IPS DF 6.9 (cell line): ENCODE measurements at regions not wholly inside any gene's neighbourhood (a gene's known extent, or its start where the extent isn't known, plus 50 kb on each side); places are given as distances from the start of the nearest gene placed in this dataset.

ENCODE experiments used
- DNase-seq: peaks from one replicate; pipeline ENCODE4 v3.0.0-alpha.2; 2013; ENCODE audit warnings: low read depth, low spot score
- H3K27ac ChIP-seq: one replicate; pipeline ENCODE4 v1.5.1; 2013; ENCODE audit warnings: low read length, control low read depth
- H3K27me3 ChIP-seq: 2 replicates; pipeline ENCODE4 v1.6.1; 2013; ENCODE audit warnings: mild to moderate bottlenecking, low read length; ENCODE audit not compliant: control insufficient read depth, insufficient read depth
- H3K36me3 ChIP-seq: 2 replicates; pipeline ENCODE4 v1.6.1; 2013; ENCODE audit warnings: low read length; ENCODE audit not compliant: control insufficient read depth, insufficient read depth
- H3K4me1 ChIP-seq: 2 replicates; pipeline ENCODE4 v1.6.1; 2013; ENCODE audit warnings: low read length; ENCODE audit not compliant: control insufficient read depth, insufficient read depth
- H3K4me3 ChIP-seq: 2 replicates; pipeline ENCODE4 v1.5.1; 2013; ENCODE audit warnings: mild to moderate bottlenecking, low read length
- H3K9me3 ChIP-seq: 2 replicates; pipeline ENCODE4 v1.6.1; 2013; ENCODE audit warnings: low read length, inconsistent platforms; ENCODE audit not compliant: control insufficient read depth, insufficient read depth
- WGBS: extraction: QIAGEN DNeasy Blood & Tissue Kit; methylation state at CpG from one replicate; pipeline ENCODE4 v1.1.7; 2013; ENCODE audit warnings: mixed read lengths, missing lambda C conversion rate; ENCODE audit not compliant: insufficient read length, insufficient coverage; 5-methylcytosine and 5-hydroxymethylcytosine counted together

DNA sequence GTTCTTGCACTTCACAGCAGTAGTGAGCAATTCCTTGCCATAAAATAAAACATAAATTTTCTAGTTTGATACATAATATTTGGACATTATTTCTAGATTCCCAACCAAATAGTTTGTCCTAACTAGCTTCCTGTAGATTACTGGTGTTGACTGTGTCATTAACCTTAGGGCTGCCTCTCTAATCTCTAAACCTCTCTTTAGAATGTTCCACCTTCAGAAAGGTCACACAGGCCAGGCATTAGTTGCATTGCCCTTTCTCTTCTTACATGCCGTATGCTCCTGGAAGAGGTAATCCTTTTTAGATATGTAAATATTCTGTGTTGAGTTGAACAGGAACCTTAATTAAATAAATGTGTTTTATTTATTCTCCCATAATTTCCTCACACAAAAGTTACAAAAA lies 904.9 kb upstream of the CNTN5 start:
- H3K27ac ChIP-seq: no peak overlapping the region
- H3K9me3 ChIP-seq: no peaks in the 10 kb centered on the region
- H3K36me3 ChIP-seq: no peaks in the 10 kb centered on the region
- H3K27me3 ChIP-seq: no peaks in the 10 kb centered on the region
- H3K4me3 ChIP-seq: no peak overlapping the region
- WGBS: no CpG with 5 or more reads among the region's 1 CpG
- H3K4me1 ChIP-seq: no peaks in the 10 kb centered on the region
- DNase-seq: no peak

- H3K9me3 ChIP-seq: no peaks in the 10 kb centered on the region
- no peaks in the 10 kb centered on the region for H3K27me3 ChIP-seq
- H3K27ac ChIP-seq: no peak overlapping the region
- H3K4me3 ChIP-seq: no peak overlapping the region
- no peaks in the 10 kb centered on the region for H3K36me3 ChIP-seq
- DNase-seq: no peak
- H3K4me1 ChIP-seq: no peaks in the 10 kb centered on the region
These were observed 890.6 kb upstream of the CNTN5 start for GRCh38 chr11:98130117-98130625.

GRCh38 chr11:98136357-98136756 lies 884.4 kb upstream of the CNTN5 start:
- no CpG with 5 or more reads among the region's 1 CpG for WGBS
- H3K9me3 ChIP-seq: no peaks in the 10 kb centered on the region
- H3K4me3 ChIP-seq: no peak overlapping the region
- no peaks in the 10 kb centered on the region for H3K36me3 ChIP-seq
- no peak overlapping the region for H3K27ac ChIP-seq
- no peaks in the 10 kb centered on the region for H3K27me3 ChIP-seq
- no peaks in the 10 kb centered on the region for H3K4me1 ChIP-seq
- DNase-seq: no peak

DNA sequence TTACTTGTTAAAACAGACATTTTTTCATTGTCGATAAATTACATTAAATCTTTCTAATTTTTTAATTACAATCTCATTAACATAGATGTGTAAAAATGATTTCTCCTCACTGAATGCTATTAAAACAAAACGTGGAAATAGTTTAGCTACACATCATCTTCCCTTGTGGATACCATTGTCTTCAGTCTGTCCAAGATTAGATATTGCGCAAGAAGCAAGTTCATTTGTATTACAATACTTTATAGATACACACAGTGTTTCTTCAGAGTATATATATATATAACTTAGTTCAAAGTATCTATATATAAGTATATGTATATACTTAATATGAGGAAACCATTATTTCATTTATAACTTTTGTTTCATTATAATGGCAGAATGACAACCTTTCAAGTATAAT lies 883.3 kb upstream of the CNTN5 start:
- WGBS: no CpG with 5 or more reads among the region's 3 CpGs
- DNase-seq: no peak
- H3K4me3 ChIP-seq: no peak overlapping the region

DNA sequence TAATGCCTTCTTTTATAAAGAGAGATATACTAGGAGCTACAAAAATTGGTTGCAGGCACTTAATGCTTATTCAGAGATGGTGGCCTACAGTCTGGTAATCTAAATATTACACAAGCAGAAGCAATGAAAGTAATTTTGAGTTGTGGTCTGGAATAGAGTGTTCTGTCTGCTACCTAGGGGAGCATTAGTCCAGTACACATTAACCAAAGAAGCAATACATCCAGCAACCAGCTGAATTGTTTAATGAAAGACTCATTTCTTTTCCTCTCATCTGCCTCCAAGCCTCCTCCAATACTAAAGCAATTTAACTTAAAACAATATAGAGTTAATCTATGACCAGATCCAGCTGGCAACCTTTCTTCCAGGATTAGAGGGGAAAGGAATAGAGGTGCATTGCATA lies 877.1 kb upstream of the CNTN5 start:
- DNase-seq: no peak

More for the DNA sequence above, 883.3 kb upstream of the CNTN5 start:
- no peaks in the 10 kb centered on the region for H3K4me1 ChIP-seq
- no peak overlapping the region for H3K27ac ChIP-seq
- H3K9me3 ChIP-seq: no peaks in the 10 kb centered on the region
- H3K36me3 ChIP-seq: no peaks in the 10 kb centered on the region
- no peaks in the 10 kb centered on the region for H3K27me3 ChIP-seq

DNA sequence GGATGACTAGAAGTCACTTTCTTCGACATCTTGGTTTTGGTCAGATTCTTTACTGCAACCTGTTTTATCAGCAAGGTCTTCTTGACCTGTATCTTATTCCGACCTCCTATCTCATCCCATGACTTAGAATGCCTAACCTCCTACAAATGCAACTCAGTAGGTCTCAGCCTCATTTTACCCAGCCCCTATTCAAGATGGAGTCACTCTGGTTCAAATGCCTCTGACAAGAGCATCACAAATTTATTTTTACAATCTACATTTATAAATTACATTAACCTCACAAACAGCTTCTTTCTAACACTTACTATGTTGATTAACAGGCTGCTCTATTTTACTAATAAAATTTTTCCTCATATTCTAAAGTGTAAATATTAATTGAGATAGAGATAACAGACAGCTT lies 867.0 kb upstream of the CNTN5 start:
- Histone ChIP-seq H3K9me3 (no peaks in the 10 kb centered on the region), H3K36me3 (no peaks in the 10 kb centered on the region), H3K27ac (no peak overlapping the region), H3K4me1 (no peaks in the 10 kb centered on the region), H3K4me3 (no peak overlapping the region), H3K27me3 (no peaks in the 10 kb centered on the region)
- WGBS: no CpG with 5 or more reads among the region's 2 CpGs
- no peak for DNase-seq

More for the DNA sequence above, 877.1 kb upstream of the CNTN5 start:
- Histone ChIP-seq H3K4me3 (no peak overlapping the region), H3K36me3 (no peaks in the 10 kb centered on the region), H3K27me3 (no peaks in the 10 kb centered on the region), H3K4me1 (no peaks in the 10 kb centered on the region), H3K9me3 (no peaks in the 10 kb centered on the region), H3K27ac (no peak overlapping the region)

GRCh38 chr11:98155696-98156095 lies 865.1 kb upstream of the CNTN5 start:
- no CpG with 5 or more reads among the region's 3 CpGs for WGBS

DNA sequence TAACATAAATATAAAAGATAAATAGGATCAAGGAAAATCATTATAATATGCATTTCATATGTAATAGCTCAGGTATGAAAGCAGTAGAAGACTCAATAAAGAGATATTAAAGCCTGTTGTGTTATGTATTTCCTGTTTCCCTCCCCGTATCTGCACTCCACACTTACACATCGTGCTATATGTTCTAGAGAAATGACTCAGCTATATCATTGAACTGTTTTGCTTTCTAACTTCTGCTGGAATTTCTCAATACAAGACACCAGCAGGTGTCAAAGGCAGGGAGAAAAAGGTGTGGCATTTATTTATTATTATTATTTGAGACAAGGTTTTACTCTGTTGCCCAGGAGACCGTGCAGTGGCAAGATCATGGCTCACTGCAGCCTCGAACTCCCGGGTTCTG lies 842.8 kb upstream of the CNTN5 start:
- H3K27ac ChIP-seq: no peak overlapping the region
- H3K9me3 ChIP-seq: no peaks in the 10 kb centered on the region
- DNase-seq: no peak
- H3K27me3 ChIP-seq: no peaks in the 10 kb centered on the region
- no peaks in the 10 kb centered on the region for H3K36me3 ChIP-seq
- no CpG with 5 or more reads among the region's 5 CpGs for WGBS
- no peaks in the 10 kb centered on the region for H3K4me1 ChIP-seq
- H3K4me3 ChIP-seq: no peak overlapping the region

More at GRCh38 chr11:98155696-98156095, 865.1 kb upstream of the CNTN5 start:
- H3K36me3 ChIP-seq: no peaks in the 10 kb centered on the region
- no peak overlapping the region for H3K4me3 ChIP-seq
- H3K27ac ChIP-seq: no peak overlapping the region
- DNase-seq: no peak
- no peaks in the 10 kb centered on the region for H3K4me1 ChIP-seq
- H3K27me3 ChIP-seq: no peaks in the 10 kb centered on the region
- no peaks in the 10 kb centered on the region for H3K9me3 ChIP-seq

- Histone ChIP-seq H3K36me3 (no peaks in the 10 kb centered on the region), H3K27ac (no peak overlapping the region), H3K9me3 (peaks cover 4% of the 10 kb centered on the region), H3K4me3 (no peak overlapping the region), H3K4me1 (no peaks in the 10 kb centered on the region), H3K27me3 (no peaks in the 10 kb centered on the region)
- no peak for DNase-seq
- WGBS: no CpG with 5 or more reads among the region's 1 CpG
These were observed 840.2 kb upstream of the CNTN5 start for GRCh38 chr11:98180511-98180910.

GRCh38 chr11:98180921-98181320 lies 839.8 kb upstream of the CNTN5 start:
- Histone ChIP-seq H3K36me3 (no peaks in the 10 kb centered on the region), H3K9me3 (peaks cover 4% of the 10 kb centered on the region), H3K4me3 (no peak overlapping the region), H3K4me1 (no peaks in the 10 kb centered on the region), H3K27me3 (no peaks in the 10 kb centered on the region), H3K27ac (no peak overlapping the region)
- no CpG with 5 or more reads among the region's 2 CpGs for WGBS
- DNase-seq: no peak

- DNase-seq: no peak
- H3K4me1 ChIP-seq: no peaks in the 10 kb centered on the region
- H3K27me3 ChIP-seq: no peaks in the 10 kb centered on the region
- no peaks in the 10 kb centered on the region for H3K36me3 ChIP-seq
- H3K4me3 ChIP-seq: no peak overlapping the region
- H3K27ac ChIP-seq: no peak overlapping the region
- no CpG with 5 or more reads among the region's 1 CpG for WGBS
- peaks cover 4% of the 10 kb centered on the region for H3K9me3 ChIP-seq
These were observed 837.7 kb upstream of the CNTN5 start for GRCh38 chr11:98183034-98183433.
